GM21576 (cell line): ENCODE measurements at regions not wholly inside any gene's neighbourhood (a gene's known extent, or its start where the extent isn't known, plus 50 kb on each side); places are given as distances from the start of the nearest gene placed in this dataset.

Experiments used
- ATAC-seq: cut with Tn5 transposase; IDR thresholded peaks from one replicate; pipeline ENCODE4 v1.9.1; 2021; ENCODE audit warnings: mild to moderate bottlenecking, moderate library complexity; ENCODE audit not compliant: unreplicated experiment

GRCh38 chr3:124591699-124592098, 138.6 kb upstream of the UMPS start:
- ATAC-seq, result no peak

GRCh38 chr3:124592658-124593441, 137.4 kb upstream of the UMPS start:
- peak; percentile 82 for ATAC-seq

DNA sequence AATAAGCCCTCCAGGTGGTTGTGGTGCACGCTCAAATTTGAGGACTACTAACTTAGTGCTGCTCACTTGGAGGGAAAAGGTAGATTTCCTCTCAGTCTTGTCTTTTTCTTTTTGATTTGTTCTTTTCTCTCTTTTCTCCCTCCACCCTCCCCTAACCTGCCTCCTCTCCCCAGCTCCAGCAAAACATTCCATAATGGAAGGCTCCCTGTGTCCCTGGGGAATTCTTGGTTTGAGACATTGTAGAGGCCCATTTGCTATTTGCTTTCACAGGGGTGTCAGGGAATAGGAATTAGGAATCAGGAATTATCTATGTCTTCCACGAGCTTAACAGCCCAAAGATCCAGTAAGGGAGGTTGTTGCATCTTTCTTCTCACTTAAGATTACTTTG, 136.8 kb upstream of the UMPS start:
- ATAC-seq, result no peak

GRCh38 chr3:124594581-124594980, 135.7 kb upstream of the UMPS start:
- ATAC-seq, result no peak

- ATAC-seq, result no peak
These were observed 133.0 kb upstream of the UMPS start for GRCh38 chr3:124597273-124597672.

DNA sequence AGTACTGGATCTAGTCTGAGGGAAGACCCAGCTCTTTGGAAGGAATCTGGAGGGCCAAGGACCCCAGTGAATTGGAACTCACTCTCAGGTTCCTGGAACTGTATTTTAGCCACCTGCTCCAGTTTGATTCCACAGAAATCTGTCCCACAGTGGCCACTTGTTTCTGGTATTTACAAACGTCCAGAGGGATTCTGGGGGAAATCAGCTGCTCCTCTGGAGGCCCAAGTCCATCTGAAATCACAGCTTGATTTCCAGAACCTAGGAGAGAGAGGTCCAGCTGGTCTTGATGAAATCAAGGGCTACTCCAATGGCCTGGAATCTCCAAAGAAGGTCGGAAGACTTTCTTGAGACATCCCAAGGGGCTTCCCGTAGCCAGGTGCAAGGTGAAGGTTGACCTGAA, 132.3 kb upstream of the UMPS start:
- no peak for ATAC-seq

DNA sequence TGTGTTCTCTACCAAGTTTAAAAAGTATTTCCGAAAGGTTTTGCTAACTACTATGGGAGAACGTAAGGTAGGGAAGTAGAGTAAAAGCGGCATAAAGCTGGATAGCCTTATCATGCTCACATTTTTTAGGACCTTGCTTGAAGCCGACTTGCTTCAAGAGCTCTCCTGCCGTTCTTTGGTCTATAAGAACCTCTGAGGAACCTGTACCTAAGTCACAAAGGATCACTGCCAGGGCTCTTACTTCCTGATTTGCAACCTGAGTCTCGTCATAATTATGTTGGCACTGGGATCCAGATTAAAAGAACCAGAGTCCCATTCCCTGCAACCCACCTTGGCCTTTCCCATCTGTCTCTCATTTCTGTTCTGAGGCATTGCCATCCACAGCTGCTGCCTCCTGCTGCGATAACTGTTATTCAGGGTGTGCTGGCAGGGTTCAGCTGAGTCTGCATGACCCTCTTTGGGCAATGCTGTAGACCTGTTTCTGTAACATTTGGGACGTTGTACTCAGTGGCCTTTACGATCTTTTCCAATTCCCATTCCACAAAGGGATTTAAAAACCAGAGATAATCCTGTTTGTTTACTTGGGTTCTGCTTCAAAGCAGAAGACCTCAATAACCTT, 131.0 kb upstream of the UMPS start:
- ATAC-seq, result no peak

DNA sequence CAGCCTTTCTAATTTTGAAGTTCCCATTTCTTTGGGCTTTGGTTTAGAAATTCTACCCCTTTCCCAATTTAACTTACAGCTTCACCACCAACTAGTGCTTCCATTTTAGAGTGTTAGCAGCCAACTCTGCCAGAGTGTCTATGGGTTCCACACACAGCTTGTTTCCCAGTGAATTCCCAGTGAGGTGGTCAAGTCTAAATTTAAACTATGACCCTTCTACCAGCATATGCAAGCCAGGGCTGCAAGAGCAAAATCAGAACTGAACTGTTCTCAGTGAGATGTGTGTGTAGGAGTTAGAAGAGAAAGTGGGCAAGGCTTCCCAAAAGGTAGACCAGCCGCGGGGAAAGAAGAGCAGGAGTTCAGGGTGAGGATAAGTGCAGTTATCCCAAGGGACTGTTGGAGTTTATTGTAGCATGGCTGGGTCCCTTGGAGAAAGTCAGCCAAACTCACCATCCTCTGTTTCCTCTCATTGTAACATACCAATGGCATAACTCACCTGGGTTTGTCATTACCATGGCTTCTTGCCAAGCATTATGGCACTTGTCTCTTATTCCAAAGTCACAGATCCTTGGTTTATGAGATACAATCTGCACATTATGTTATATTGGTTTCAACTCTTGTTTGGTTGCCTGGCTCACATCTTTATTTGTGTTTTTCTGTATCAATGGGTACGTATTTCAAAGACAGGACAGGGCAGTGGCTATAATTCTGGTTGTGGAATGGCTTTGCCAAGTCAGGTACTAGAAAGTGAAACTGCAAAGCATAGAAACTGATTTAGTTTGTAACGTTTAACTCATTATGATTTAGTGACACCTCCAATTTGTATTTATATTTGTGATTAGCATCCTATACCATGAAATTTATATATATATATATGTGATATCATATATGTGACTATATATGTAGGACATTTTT, 130.2 kb upstream of the UMPS start:
- ATAC-seq, result no peak

- no peak for ATAC-seq
These were observed 129.5 kb upstream of the UMPS start for GRCh38 chr3:124600765-124601164.

DNA sequence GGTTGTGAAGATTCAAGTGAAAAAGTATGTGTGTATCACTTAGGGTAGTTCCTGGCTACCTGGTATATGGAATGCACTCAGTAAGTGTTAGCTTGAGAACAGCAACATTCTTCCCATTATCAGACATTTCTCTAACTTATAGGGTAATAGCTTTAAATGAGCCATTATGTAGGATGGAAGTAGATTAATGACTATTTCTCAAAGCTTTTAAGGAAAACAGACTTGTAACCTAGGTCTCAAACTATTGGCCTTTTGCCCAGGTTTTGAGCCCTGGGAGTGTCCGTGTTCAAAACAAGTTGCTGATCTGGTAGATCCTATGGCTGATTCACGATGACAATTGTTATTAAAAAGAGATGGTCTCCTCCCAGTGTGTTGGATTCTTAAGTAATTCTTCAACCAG, 129.1 kb upstream of the UMPS start:
- ATAC-seq, result no peak

- no peak for ATAC-seq
These were observed 127.1 kb upstream of the UMPS start for GRCh38 chr3:124602980-124603627.

DNA sequence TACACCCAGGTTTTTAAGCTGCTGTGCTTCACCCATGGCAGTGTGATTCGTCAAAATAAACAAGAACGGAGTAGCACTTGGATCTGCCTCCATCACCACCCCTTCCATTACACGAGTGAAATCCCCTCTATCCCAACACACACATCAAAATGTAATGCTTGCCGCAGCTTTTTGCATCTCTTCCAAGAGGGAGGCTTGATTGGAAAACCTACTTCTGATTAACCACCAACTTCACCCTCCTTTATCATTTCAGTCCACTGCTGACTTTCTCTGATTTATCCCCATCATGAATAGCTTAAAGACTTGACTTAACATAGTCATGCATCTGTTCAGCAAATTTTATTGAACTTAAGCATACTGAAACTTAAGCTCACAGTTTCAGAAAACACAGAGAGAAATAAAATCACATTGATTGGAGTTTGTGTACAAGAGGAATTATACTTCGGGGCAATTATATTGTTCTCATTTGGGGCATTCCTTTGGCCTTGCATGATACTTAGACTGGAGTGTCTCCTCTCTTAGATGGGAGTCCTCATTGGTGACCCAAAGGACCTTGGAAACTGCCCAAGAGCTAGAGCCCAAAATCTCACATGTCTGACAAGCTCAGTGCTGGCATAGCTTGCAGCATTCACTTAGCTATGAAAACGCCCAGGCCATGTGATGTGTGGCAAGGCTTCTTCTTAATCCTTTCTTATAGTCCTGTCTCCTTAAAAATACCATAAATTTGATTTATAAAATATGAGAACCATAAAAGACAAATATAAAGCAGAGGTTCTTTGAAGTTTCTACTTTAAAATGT, 124.3 kb upstream of the UMPS start:
- ATAC-seq, result no peak

DNA sequence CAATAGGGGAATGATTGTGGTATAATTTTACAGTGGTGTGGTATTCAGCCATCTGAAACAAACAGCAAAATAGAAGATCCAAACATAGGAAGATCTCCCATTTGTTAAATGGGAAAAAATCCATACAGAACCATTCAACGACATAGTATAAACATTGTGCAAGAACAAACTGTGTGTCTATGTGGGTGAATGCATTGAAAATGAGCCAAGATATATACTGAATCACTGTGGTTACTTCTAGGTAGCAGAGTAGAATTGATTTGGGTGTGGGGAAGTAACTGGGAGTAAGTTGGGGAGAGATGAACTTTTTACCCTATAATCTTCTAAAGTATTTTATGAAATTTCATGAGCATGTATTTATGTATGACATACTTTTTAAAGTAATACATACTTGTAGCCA, 123.1 kb upstream of the UMPS start:
- ATAC-seq, result no peak

- no peak for ATAC-seq
These were observed 120.8 kb upstream of the UMPS start for GRCh38 chr3:124609402-124609801.

DNA sequence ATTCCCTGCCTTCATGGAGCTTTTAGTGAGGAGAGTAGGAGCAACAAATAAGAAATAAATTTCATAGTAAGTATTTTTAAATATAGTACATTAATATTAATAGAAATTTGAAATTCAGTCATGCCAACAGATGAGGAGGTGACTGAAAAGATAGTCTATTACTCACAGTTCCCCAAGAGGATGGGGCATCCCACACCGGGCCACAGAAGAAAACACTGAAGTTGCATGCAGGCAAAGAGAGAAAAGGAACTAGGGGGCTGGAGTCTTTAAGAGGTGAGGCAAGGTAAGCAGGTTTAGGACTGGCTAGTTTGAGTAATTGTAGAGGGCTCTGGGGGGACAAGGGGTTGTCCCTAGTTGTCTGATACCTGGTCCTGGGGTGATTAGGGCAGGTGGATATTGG, 120.1 kb upstream of the UMPS start:
- ATAC-seq, result no peak

DNA sequence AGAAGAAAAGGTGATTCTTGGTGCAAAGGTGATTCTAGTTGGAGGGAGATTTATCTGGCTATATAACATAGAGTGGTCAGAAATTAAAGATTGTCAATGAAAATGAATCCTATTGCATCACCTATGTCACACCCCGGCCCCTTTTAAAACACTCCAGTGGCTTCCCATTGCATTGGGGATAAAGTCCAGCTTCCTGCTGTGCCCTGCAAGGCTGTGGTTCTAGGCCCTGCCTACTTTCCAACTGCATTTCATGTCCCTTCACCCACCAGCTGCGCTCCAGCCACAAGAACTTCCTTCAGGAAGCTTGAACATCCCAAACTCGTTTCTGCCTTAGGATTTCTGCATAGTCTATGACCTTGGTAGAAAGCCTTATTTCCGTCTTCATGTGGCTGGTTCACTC, 118.7 kb upstream of the UMPS start:
- ATAC-seq, result no peak

- ATAC-seq, result no peak
These were observed 114.2 kb upstream of the UMPS start for GRCh38 chr3:124615896-124616543.

DNA sequence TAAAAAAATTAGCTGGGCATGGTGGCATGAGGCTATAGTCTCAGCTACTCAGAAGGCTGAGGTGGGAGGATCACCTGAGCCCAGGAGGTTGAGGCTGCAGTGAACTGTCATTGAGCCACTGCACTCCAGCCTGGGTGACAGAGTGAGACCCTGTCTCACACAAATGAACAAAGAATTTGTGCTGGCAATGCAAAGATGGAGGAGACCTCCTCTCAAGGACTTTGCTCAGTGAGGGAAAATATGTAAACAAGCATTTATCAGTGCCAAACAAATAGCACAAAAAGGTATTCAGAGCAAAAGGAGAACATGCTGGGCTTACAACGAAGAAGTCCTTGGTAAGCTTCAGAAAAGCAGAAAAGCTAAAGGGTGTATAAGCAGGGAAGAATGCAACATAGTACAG, 113.1 kb upstream of the UMPS start:
- ATAC-seq, result no peak

GRCh38 chr3:124619887-124620599, 110.2 kb upstream of the UMPS start:
- no peak for ATAC-seq
